HUES48 (cell line): ENCODE measurements at regions not wholly inside any gene's neighbourhood (a gene's known extent, or its start where the extent isn't known, plus 50 kb on each side); places are given as distances from the start of the nearest gene placed in this dataset.

ENCODE experiments used
- H3K27ac ChIP-seq: one replicate; pipeline ENCODE4 v1.7.0; 2013; ENCODE audit warnings: low read depth, low read length, inconsistent platforms
- H3K27me3 ChIP-seq: 2 replicates; pipeline ENCODE4 v1.6.1; 2013; ENCODE audit warnings: mild to moderate bottlenecking, low read length; ENCODE audit not compliant: control insufficient read depth, insufficient read depth
- H3K36me3 ChIP-seq: 2 replicates; pipeline ENCODE4 v1.6.1; 2013; ENCODE audit warnings: low read length; ENCODE audit not compliant: control insufficient read depth, insufficient read depth
- H3K4me1 ChIP-seq: 2 replicates; pipeline ENCODE4 v1.6.1; 2013; ENCODE audit warnings: mild to moderate bottlenecking, low read length; ENCODE audit not compliant: control insufficient read depth, insufficient read depth
- H3K4me3 ChIP-seq: 2 replicates; pipeline ENCODE4 v1.5.1; 2013; ENCODE audit warnings: mild to moderate bottlenecking, low read depth, low read length
- H3K9ac ChIP-seq: 2 replicates; pipeline ENCODE4 v1.6.1; 2013; ENCODE audit warnings: mild to moderate bottlenecking, low read depth, low read length, moderate library complexity
- H3K9me3 ChIP-seq: 2 replicates; pipeline ENCODE4 v1.6.1; 2013; ENCODE audit warnings: low read length; ENCODE audit not compliant: control insufficient read depth, insufficient read depth

GRCh38 chr16:7025616-7026190 lies 306.9 kb upstream of the RBFOX1 start:
- H3K27ac ChIP-seq: no peak overlapping the region
- H3K27me3 ChIP-seq: no peaks in the 10 kb centered on the region
- no peak overlapping the region for H3K9ac ChIP-seq
- H3K36me3 ChIP-seq: no peaks in the 10 kb centered on the region
- no peaks in the 10 kb centered on the region for H3K9me3 ChIP-seq
- peaks cover 18% of the 10 kb centered on the region for H3K4me1 ChIP-seq
- no peak overlapping the region for H3K4me3 ChIP-seq

GRCh38 chr16:7021653-7022275 lies 310.9 kb upstream of the RBFOX1 start:
- Histone ChIP-seq H3K4me3 (no peak overlapping the region), H3K9me3 (no peaks in the 10 kb centered on the region), H3K27me3 (no peaks in the 10 kb centered on the region), H3K36me3 (no peaks in the 10 kb centered on the region), H3K9ac (no peak overlapping the region), H3K27ac (no peak overlapping the region), H3K4me1 (peaks cover 5% of the 10 kb centered on the region)

GRCh38 chr16:7017006-7017662 lies 315.5 kb upstream of the RBFOX1 start:
- H3K9me3 ChIP-seq: no peaks in the 10 kb centered on the region
- H3K27ac ChIP-seq: no peak overlapping the region
- no peak overlapping the region for H3K9ac ChIP-seq
- H3K36me3 ChIP-seq: no peaks in the 10 kb centered on the region
- no peaks in the 10 kb centered on the region for H3K4me1 ChIP-seq
- H3K27me3 ChIP-seq: no peaks in the 10 kb centered on the region; the same call in 1 of the 2 replicates
- no peak overlapping the region for H3K4me3 ChIP-seq

GRCh38 chr16:7014756-7015155 lies 317.9 kb upstream of the RBFOX1 start:
- Histone ChIP-seq H3K27me3 (no peaks in the 10 kb centered on the region; the same call in 1 of the 2 replicates), H3K27ac (no peak overlapping the region), H3K4me3 (no peak overlapping the region), H3K9ac (no peak overlapping the region), H3K4me1 (no peaks in the 10 kb centered on the region), H3K9me3 (no peaks in the 10 kb centered on the region), H3K36me3 (no peaks in the 10 kb centered on the region)

- no peaks in the 10 kb centered on the region for H3K36me3 ChIP-seq
- H3K27me3 ChIP-seq: no peaks in the 10 kb centered on the region; the same call in 1 of the 2 replicates
- H3K4me3 ChIP-seq: no peak overlapping the region
- no peak overlapping the region for H3K9ac ChIP-seq
- H3K4me1 ChIP-seq: no peaks in the 10 kb centered on the region
- H3K27ac ChIP-seq: no peak overlapping the region
- no peaks in the 10 kb centered on the region for H3K9me3 ChIP-seq
Observed at GRCh38 chr16:7013990-7014389, 318.7 kb upstream of the RBFOX1 start.

GRCh38 chr16:7004266-7004665 lies 328.4 kb upstream of the RBFOX1 start:
- no peaks in the 10 kb centered on the region for H3K4me1 ChIP-seq
- no peak overlapping the region for H3K4me3 ChIP-seq
- H3K9ac ChIP-seq: no peak overlapping the region
- H3K27ac ChIP-seq: no peak overlapping the region
- H3K27me3 ChIP-seq: no peaks in the 10 kb centered on the region
- no peaks in the 10 kb centered on the region for H3K36me3 ChIP-seq
- no peaks in the 10 kb centered on the region for H3K9me3 ChIP-seq

GRCh38 chr16:6993544-6993943 lies 339.1 kb upstream of the RBFOX1 start:
- no peak overlapping the region for H3K9ac ChIP-seq
- no peaks in the 10 kb centered on the region for H3K4me1 ChIP-seq
- no peak overlapping the region for H3K27ac ChIP-seq
- no peaks in the 10 kb centered on the region for H3K9me3 ChIP-seq
- no peaks in the 10 kb centered on the region for H3K27me3 ChIP-seq
- H3K36me3 ChIP-seq: no peaks in the 10 kb centered on the region
- no peak overlapping the region for H3K4me3 ChIP-seq

GRCh38 chr16:6988846-6989245 lies 343.8 kb upstream of the RBFOX1 start:
- no peak overlapping the region for H3K4me3 ChIP-seq
- no peaks in the 10 kb centered on the region for H3K36me3 ChIP-seq
- no peaks in the 10 kb centered on the region for H3K27me3 ChIP-seq
- H3K9me3 ChIP-seq: no peaks in the 10 kb centered on the region
- no peak overlapping the region for H3K27ac ChIP-seq
- H3K9ac ChIP-seq: no peak overlapping the region
- no peaks in the 10 kb centered on the region for H3K4me1 ChIP-seq

- Histone ChIP-seq H3K27me3 (no peaks in the 10 kb centered on the region), H3K9me3 (no peaks in the 10 kb centered on the region), H3K4me3 (no peak overlapping the region), H3K9ac (no peak overlapping the region), H3K4me1 (no peaks in the 10 kb centered on the region), H3K27ac (no peak overlapping the region), H3K36me3 (no peaks in the 10 kb centered on the region)
Observed at GRCh38 chr16:6977916-6978315, 354.7 kb upstream of the RBFOX1 start.

- H3K9me3 ChIP-seq: no peaks in the 10 kb centered on the region
Observed at GRCh38 chr16:6977291-6977690, 355.4 kb upstream of the RBFOX1 start.

GRCh38 chr16:6976716-6977115 lies 355.9 kb upstream of the RBFOX1 start:
- Histone ChIP-seq H3K9me3 (no peaks in the 10 kb centered on the region), H3K36me3 (no peaks in the 10 kb centered on the region), H3K4me3 (no peak overlapping the region), H3K9ac (no peak overlapping the region), H3K4me1 (no peaks in the 10 kb centered on the region), H3K27ac (no peak overlapping the region), H3K27me3 (no peaks in the 10 kb centered on the region)

More at GRCh38 chr16:6977291-6977690, 355.4 kb upstream of the RBFOX1 start:
- no peak overlapping the region for H3K27ac ChIP-seq
- no peak overlapping the region for H3K9ac ChIP-seq
- no peaks in the 10 kb centered on the region for H3K27me3 ChIP-seq
- H3K4me3 ChIP-seq: no peak overlapping the region
- H3K36me3 ChIP-seq: no peaks in the 10 kb centered on the region
- no peaks in the 10 kb centered on the region for H3K4me1 ChIP-seq
